Astrocyte of the cerebellum (primary cell): ENCODE measurements at regions not wholly inside any gene's neighbourhood (a gene's known extent, or its start where the extent isn't known, plus 50 kb on each side); places are given as distances from the start of the nearest gene placed in this dataset.

Experiments
- DNase-seq: peaks from one replicate; pipeline ENCODE4 v3.0.0-alpha.2; 2011; ENCODE audit warnings: low read depth
- H3K4me3 ChIP-seq: 2 replicates; pipeline ENCODE4 v1.5.1; 2011; ENCODE audit warnings: mild to moderate bottlenecking, low read depth, low read length, moderate library complexity
- in situ Hi-C: cut with HindIII; loops from 2 replicates; pipeline ENCODE4 v1.10.0; 2017; ENCODE audit warnings: low sequenced_read_pairs
- TF ChIP-seq, protein P1 (sequence below): IDR thresholded peaks from 2 replicates; pipeline ENCODE4 v1.5.1; 2012; ENCODE audit warnings: low read length, low read depth, moderate library complexity, mild to moderate bottlenecking; ENCODE audit errors: missing control alignments

DNA sequence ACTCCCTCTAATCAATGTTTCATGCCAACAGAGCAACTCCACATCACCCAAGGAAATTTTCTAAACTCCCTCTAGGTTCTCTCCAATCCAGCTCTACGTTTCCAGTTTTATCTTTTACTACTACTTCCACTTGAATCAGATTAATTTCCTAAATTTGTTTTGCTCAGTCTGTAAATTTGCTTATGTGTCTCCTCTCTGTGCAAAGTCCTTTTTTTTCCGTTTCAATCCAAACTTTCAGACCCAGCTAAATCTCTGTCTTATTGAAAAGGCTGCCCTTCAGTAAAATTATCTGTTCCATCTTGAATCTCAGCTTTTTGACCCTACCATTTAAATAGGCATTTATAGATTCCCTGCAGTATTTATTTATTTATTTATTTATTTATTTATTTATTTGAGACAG, 61.4 kb upstream of the COX10 start:
- TF ChIP-seq, protein P1, sequence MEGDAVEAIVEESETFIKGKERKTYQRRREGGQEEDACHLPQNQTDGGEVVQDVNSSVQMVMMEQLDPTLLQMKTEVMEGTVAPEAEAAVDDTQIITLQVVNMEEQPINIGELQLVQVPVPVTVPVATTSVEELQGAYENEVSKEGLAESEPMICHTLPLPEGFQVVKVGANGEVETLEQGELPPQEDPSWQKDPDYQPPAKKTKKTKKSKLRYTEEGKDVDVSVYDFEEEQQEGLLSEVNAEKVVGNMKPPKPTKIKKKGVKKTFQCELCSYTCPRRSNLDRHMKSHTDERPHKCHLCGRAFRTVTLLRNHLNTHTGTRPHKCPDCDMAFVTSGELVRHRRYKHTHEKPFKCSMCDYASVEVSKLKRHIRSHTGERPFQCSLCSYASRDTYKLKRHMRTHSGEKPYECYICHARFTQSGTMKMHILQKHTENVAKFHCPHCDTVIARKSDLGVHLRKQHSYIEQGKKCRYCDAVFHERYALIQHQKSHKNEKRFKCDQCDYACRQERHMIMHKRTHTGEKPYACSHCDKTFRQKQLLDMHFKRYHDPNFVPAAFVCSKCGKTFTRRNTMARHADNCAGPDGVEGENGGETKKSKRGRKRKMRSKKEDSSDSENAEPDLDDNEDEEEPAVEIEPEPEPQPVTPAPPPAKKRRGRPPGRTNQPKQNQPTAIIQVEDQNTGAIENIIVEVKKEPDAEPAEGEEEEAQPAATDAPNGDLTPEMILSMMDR = no peak
- DNase-seq = no peak
- in situ Hi-C loops = no loop called here
- no peak overlapping the region for H3K4me3 ChIP-seq

DNA sequence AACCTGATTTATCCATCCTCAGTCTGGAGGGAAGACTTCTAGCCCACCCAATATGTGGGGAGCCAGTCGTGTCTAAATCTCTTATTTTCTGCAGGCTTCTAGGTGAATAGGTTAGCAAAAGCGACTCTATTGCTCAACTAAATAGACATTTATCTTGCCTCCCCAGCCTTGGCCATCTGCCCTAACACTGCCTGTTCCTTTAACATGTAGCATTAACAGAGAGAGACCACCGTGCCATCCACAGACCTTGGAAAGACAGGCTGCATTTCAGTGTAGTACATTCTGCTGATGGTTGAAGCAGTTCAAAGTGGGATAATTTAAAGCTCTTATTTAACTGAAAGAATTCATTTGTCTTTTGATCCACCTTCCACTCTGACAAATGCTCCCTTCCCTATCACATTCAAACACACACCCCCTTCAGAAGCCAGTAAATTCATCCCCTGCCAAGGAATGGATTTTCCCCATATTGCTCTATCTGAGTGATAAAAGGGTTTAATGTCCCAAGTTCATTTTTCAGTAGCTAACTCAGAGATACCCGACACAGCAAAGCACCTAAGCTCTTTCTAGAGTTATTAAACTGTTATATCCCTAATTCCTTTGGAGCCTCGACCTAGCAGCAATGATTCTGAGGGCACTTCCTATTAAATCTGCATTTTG, 58.1 kb upstream of the COX10 start:
- in situ Hi-C loops = no loop called here
- H3K4me3 ChIP-seq = no peak overlapping the region
- DNase-seq = no peak
- TF ChIP-seq, protein P1 = no peak

DNA sequence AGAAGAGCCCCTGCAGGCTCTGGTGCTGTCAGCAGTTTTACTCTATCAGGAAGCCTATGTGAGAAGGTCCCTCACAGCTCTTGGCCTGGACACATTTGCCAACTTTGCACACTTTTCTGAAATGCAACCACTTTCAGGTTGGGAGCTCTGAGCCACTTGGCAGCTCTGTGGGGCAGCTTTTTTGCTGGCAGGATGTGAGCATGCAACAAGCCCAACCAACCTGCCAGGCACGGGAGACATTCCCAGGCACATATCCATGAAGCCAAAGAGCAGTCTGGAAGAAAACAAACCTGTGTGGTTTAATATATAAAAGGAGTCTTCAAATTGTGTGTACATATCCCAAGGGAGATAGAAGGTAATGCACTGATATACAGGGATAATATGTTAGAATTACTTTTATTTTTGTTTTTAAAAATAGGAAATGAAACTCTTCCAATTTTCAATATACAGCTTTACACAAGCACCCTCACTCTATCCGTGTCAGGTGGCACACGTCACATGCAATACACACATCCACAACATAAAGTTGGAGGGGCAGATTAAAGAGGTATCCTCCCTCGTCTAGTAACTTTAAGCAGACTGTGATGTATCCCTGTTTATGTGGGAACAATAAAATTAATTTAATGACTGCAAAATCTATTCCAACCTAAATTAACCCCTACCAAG, 57.4 kb upstream of the COX10 start:
- TF ChIP-seq, protein P1 = no peak
- no peak overlapping the region for H3K4me3 ChIP-seq
- in situ Hi-C loops = no loop called here
- no peak for DNase-seq

DNA sequence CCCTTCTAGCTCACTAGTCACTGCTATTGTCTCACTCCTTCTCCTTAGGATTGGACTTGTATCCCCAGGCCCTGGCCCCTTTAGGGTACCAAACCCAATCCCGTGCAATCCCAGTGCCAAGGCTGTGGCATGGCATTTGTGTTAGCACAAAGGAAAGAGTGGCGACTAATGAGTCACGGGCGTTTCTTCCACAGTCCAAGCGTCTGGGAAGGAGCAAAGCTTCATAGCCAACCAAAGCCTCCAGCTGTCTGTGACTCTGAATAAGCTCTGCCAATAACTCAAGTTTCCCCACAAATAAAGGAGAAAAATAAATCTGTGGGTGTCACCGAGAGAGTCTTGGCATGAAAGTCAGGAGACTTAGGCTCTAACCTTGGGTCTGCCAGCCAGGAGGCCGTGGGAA, 54.6 kb upstream of the COX10 start:
- TF ChIP-seq, protein P1 = no peak
- in situ Hi-C loops = no loop called here
- H3K4me3 ChIP-seq = no peak overlapping the region
- DNase-seq = peak; percentile 26

DNA sequence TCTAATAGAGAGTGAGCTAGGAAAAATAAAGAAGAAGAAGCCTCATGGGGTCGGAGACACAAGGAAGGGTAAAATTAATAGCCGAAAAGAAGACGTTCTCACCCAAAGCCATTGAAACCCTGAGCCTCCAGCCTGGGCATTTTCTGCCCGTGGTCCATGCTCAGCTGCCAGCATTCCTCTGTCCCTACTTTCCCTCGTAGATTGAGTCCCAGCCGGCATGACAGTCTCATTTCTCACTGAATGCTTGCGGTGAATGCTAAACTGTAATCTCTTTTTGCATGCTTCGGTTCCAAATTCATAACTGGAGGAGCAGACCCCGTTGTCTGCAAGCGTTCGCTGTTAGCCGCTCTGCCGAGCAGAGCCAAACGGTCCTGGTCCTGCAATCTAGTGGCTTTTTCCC, 54.0 kb upstream of the COX10 start:
- no peak for DNase-seq
- H3K4me3 ChIP-seq = peak overlapping the region; percentile 23
- TF ChIP-seq, protein P1 = no peak
- in situ Hi-C loops = no loop called here

DNA sequence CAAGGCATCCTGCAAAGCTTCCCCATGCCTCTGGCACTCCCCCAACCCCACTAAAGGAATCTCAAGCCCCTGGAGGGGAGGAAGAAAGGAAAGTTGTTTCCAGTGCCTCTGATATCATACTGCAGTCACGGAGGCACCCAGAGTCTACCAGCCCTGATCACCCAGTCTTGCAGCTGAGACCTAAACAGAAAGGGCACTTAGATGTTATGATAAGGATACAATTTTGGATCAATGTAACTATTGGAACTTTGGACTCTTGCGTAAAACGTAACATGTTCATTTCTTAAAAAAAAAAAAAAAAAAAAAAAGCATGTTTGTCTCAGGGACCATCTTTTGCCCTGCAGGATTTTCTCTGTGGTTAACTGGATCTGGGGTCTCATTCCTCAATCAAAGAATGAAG, 52.4 kb upstream of the COX10 start:
- no peak for DNase-seq
- TF ChIP-seq, protein P1 = no peak
- in situ Hi-C loops = no loop called here
- no peak overlapping the region for H3K4me3 ChIP-seq
